ENCODE measurements at regions not wholly inside any gene's neighbourhood (a gene's known extent, or its start where the extent isn't known, plus 50 kb on each side); places are given as distances from the start of the nearest gene placed in this dataset.
"Not testable (repeated sequence)": the region's sequence is repeated elsewhere in the genome, so short reads cannot be mapped to it uniquely, and the experiment has no call there.

GRCh38 chr12:33876618-33877017 is 145.7 kb upstream of the ALG10 start:
- no peak for ATAC-seq
- TF ChIP-seq ARNTL (CRISPR knock-in tag; IDR thresholded peaks at IDR 0.05; ENCODE audit: borderline replicate concordance, low read depth) (no peak), CREB5 (CRISPR knock-in tag; IDR thresholded peaks at IDR 0.05; ENCODE audit: low read depth) (no peak), TCF4 (CRISPR knock-in tag; IDR thresholded peaks at IDR 0.05; ENCODE audit: borderline replicate concordance) (no peak), ZNF565 (CRISPR knock-in tag; conservative IDR thresholded peaks at IDR 0.05; ENCODE audit: low read depth) (no peak), ZNF70 (CRISPR knock-in tag; IDR thresholded peaks at IDR 0.05) (no peak), CSRNP3 (CRISPR knock-in tag; IDR thresholded peaks at IDR 0.05) (no peak), ZFP30 (CRISPR knock-in tag; IDR thresholded peaks at IDR 0.05) (no peak), ZNF8 (CRISPR knock-in tag; IDR thresholded peaks at IDR 0.05) (no peak), OSR1 (CRISPR knock-in tag; IDR thresholded peaks at IDR 0.05) (no peak), PATZ1 (CRISPR knock-in tag; IDR thresholded peaks at IDR 0.05; ENCODE audit: borderline replicate concordance) (no peak)

- TF ChIP-seq ZNF565 (CRISPR knock-in tag; conservative IDR thresholded peaks at IDR 0.05; ENCODE audit: low read depth) (no peak), ZC3H10 (CRISPR knock-in tag; IDR thresholded peaks at IDR 0.05) (no peak), BACH2 (CRISPR knock-in tag; IDR thresholded peaks at IDR 0.05; ENCODE audit: borderline replicate concordance) (no peak), OSR1 (CRISPR knock-in tag; IDR thresholded peaks at IDR 0.05) (no peak), CREB5 (CRISPR knock-in tag; IDR thresholded peaks at IDR 0.05; ENCODE audit: low read depth) (no peak)
- ATAC-seq: no peak
Measured at GRCh38 chr12:33892425-33892824, 129.9 kb upstream of the ALG10 start.

- ATAC-seq: not testable (repeated sequence)
Measured at GRCh38 chr12:33920460-33920859, 101.8 kb upstream of the ALG10 start.

- no peak for ATAC-seq
- TF ChIP-seq ZC3H10 (CRISPR knock-in tag; IDR thresholded peaks at IDR 0.05) (no peak), ZNF8 (CRISPR knock-in tag; IDR thresholded peaks at IDR 0.05) (no peak), TSHZ2 (CRISPR knock-in tag; IDR thresholded peaks at IDR 0.05) (no peak), ISL1 (CRISPR knock-in tag; IDR thresholded peaks at IDR 0.05) (no peak), ZNF565 (CRISPR knock-in tag; conservative IDR thresholded peaks at IDR 0.05; ENCODE audit: low read depth) (no peak), TCF4 (CRISPR knock-in tag; IDR thresholded peaks at IDR 0.05; ENCODE audit: borderline replicate concordance) (no peak)
Measured at GRCh38 chr12:33926095-33926494, 96.2 kb upstream of the ALG10 start.

GRCh38 chr12:33937669-33938068 is 84.6 kb upstream of the ALG10 start:
- ATAC-seq: not testable (repeated sequence)

GRCh38 chr12:33942172-33942571 is 80.1 kb upstream of the ALG10 start:
- TF ChIP-seq ZNF565 (CRISPR knock-in tag; conservative IDR thresholded peaks at IDR 0.05; ENCODE audit: low read depth) (no peak), ZFP3 (CRISPR knock-in tag; IDR thresholded peaks at IDR 0.05) (no peak), TSHZ2 (CRISPR knock-in tag; IDR thresholded peaks at IDR 0.05) (no peak), OSR1 (CRISPR knock-in tag; IDR thresholded peaks at IDR 0.05) (no peak), GLIS3 (CRISPR knock-in tag; IDR thresholded peaks at IDR 0.05) (no peak)
- ATAC-seq: no peak
